HG03469 (cell line): ENCODE measurements at regions not wholly inside any gene's neighbourhood (a gene's known extent, or its start where the extent isn't known, plus 50 kb on each side); places are given as distances from the start of the nearest gene placed in this dataset.
A peak's percentile ranks its signal among the peaks of the same experiment; 100 is the strongest.
"Not testable (repeated sequence)": the region's sequence is repeated elsewhere in the genome, so short reads cannot be mapped to it uniquely, and the experiment has no call there.

Experiments used
- ATAC-seq: cut with Tn5 transposase; IDR thresholded peaks from one replicate; pipeline ENCODE4 v1.9.1; 2021; ENCODE audit warnings: mild to moderate bottlenecking, moderate library complexity, moderate number of reproducible peaks; ENCODE audit not compliant: unreplicated experiment

DNA sequence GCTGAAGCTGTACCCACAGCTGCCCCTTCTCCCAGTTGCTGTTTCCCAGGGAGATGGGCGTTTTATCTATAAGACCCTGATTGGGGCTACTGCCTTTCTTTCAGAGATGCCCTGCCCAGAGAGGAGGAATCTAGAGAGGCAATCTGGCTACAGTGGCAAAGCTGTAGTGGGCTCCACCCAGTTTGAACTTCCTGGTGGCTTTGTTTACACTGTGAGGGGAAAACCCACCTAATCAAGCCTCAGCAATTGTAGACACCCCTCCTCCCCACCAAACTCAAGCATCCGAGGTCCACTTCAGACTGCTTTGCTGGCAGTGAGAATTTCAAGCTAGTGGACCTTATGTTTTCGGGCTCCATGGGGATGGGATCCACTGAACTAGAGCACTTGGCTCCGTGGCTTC lies 240.4 kb upstream of the AFF2 start:
- no peak for ATAC-seq

DNA sequence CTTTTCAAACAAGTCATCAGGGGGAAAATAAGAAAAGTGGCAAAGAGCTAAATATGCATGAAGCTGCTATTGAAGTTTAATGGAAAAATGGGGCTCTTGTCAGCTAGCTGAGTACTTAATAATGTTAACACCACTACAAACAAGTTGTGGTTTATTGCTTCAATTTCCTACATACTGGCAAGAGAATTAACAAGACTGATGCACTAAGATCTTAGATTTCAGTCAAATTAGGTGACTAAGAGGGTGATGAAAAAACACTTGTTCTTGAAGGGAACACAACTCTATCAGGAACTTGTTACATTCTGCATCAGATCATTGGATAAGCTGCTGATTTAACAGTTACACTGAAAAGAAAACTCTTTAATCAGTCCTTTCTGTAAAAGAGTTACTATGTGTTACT lies 234.6 kb upstream of the AFF2 start:
- ATAC-seq: no peak

DNA sequence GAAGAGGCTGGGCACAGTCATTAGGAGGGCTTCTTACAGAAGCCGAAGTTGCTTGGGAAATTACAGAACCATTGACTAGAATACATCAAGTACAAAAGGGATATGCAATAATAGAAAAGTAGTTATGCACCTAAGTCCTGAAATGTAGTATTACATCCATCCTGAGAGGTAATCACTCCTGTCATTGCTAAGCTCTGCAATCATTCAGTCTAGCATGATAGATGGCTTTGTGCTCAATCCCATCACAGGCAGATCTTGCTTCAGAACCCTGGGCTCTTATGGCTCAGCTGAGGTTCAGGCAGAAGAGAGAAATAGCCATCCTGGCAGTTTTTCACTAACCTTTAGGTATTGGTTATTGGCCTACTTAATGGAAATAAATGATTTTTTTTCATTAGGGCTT lies 231.7 kb upstream of the AFF2 start:
- no peak for ATAC-seq

GRCh38 chrX:148269513-148269912 lies 230.9 kb upstream of the AFF2 start:
- ATAC-seq: no peak

DNA sequence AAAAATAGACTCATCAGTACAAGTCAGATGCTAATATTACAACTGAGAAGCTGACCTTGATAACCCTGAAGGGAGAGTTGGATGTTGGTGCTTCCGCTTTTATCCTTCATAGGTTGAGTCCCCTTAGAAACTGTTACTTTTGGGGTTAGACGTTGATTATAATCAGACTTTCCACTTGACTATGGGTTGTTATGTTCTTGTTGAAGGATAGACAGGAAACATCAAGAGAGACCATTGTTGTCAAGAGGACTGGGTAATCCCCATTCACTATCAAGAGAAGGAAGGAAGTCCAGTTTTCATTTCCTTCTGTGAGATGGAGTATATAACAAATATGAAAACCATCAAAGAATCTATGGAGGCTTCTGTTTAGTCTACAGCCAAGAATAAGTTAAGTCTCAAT lies 229.9 kb upstream of the AFF2 start:
- no peak for ATAC-seq

DNA sequence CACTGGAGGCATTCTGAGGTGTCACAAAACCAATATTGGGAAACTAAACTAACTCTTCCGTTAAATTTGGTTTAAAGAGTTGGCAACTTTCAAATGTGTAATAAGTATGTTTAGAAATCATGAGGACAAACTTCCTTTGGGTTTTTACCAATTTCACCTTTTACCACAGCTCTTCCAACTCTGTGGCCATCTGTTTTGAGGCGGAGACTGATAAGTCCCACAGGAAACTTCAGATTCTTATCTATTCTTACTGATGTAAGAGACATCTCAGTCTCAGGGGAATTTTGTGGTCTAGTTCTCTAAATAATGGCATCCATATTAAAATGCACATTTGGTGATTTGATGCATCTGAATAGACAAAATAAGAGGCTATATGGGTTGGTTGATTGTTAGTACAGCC lies 229.2 kb upstream of the AFF2 start:
- ATAC-seq: no peak

DNA sequence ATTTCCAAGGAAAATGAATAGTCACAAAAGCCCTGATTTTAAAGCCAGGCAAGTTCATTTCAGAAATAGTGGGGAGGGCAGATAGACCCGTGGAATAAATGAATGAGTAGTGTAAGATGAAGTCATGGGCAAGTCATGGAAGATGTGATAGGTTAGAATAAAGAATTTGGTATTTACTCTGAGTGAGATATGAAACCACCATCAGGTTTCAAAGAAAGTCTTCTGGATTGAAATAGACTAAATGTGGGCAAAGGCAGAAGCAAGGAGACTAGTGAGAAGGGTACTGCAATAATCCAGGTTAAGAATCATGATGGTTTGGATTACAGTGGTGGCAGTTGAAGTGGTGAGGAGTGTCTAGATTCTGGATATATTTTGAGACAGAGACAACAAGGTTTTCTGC lies 218.5 kb upstream of the AFF2 start:
- no peak for ATAC-seq

DNA sequence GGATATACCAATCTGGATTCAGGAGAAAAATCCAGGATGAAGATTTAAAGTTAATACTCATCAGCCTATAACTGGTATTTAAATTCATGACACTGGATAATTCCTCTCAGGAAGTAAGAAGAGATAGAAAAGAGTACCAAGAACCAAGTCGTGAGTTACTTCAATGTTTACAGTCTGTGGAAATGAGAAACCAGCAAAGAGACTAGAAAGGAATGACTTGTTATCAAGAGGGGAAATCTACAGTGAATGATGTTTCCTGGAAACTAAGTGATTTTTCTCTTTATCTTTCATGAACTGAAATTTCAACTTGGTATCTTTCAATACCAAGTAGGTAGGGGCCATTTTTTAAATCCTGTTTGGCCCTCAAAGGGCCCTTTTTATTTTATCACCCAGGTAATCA lies 217.9 kb upstream of the AFF2 start:
- no peak for ATAC-seq

- no peak for ATAC-seq
Observed at GRCh38 chrX:148284056-148284455, 216.4 kb upstream of the AFF2 start.

DNA sequence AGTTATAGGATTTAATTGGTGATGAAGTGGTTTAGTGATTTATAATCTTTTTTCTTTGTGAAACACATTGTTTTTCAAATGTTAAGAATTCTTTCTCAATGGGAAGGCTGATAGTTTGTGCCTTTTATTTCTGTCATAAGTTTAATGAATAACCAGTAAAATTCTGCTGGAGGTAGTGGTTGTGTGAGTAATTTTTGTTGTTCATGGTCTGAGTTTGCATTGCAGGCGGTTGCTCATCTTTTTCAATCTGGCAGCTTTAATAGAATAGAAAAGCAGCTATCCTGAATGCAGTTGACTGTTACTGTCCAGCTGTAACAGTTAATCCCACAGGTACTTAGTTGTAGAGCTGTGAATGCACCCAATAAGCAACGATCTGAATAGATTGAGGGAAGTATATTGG lies 215.6 kb upstream of the AFF2 start:
- ATAC-seq: no peak

- no peak for ATAC-seq
Observed at GRCh38 chrX:148288451-148288850, 212.0 kb upstream of the AFF2 start.

DNA sequence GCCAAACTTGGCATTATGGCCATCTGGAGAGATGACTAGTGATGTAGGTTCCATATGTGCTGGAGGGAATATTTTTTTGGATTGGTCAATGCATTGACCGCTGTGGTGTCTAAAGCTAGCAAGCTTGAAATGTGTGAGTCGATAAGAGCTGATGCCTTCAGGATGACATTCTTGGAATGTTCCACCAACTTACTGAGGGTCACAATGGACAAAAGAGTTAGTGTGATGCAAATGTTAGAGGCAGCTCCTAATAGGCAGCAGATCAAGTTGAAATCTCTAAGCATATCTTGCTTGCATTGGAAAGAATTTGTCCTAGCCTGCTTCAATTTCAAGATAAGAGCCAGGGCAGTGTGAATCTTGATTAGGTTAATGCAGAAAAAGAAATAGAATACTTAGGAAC lies 210.4 kb upstream of the AFF2 start:
- ATAC-seq: no peak

- no peak for ATAC-seq
Observed at GRCh38 chrX:148290931-148291330, 209.5 kb upstream of the AFF2 start.

- no peak for ATAC-seq
Observed at GRCh38 chrX:148298737-148299136, 201.7 kb upstream of the AFF2 start.

DNA sequence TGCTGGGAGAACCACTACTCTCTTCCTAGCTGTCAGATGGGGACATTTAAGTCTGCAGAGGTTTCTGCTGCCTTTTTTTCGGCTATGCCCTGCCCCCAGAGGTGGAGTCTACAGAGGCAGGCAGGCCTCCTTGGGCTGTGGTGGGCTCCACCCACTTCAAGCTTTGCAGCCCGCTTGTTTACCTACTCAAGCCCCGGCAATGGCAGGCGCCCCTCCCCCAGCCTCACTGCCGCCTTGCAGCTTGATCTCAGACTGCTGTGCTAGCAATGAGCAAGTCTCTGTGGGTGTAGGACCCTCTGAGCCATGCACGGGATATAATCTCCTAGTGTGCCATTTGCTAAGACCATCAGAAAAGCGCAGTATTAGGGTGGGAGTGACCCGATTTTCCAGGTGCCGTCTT lies 195.2 kb upstream of the AFF2 start:
- ATAC-seq: not testable (repeated sequence)

DNA sequence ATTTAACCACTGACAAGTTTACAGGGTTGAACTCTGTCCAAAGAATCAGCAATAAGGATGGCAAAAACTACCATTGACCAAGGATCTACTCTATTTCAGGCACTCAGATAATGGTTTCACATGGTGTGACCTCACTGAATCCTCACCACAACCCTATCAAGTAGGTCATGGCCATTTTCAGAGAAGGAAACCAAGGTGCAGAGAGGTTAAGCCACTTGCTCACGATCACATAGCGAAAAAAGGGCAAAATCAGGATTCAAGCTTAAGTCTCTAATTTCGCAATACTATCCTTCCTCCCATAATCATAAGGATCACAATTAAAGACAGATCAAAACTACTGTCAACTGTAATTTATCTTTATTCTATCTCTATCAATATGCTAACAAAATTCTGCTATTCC lies 191.0 kb upstream of the AFF2 start:
- ATAC-seq: no peak

- peak; percentile 79 for ATAC-seq
Observed at GRCh38 chrX:148310426-148311165, 189.8 kb upstream of the AFF2 start.

DNA sequence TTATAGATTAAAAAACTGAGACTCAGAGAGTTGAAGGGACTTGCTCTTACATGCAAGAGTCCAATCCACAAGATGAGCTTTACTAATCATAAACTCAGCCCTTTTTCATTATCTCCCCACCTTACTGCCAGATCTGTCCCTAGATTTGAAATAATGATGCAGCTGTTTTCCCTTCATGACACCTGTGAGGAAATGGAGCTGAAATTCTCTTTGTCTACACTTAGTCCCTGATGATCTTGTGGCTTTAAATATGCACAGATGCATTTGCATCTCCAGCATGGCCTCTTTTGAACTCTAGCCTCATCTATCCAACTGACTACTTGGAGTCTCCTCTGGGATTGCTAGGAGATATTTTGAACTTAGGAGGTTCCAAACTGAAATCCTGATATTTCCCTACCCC lies 188.9 kb upstream of the AFF2 start:
- ATAC-seq: no peak

DNA sequence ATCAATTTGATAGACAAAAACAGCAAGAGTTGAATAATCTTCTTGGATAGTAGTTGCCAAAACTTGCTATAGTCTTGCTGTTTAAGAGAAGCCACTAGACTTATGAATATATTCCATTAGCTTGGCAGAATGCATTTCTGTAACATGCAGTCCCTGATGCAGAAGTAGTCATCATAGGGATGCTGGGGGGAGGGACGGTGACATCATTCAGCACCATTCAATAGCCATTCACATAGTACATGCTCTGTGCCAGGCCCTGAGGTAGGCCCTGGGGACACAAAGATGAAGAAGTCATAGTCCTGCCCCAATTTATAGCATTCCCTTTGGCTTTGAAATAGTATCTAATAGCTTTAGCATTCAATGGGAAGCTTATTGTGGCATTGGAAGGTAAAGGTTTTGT lies 185.5 kb upstream of the AFF2 start:
- ATAC-seq: no peak

GRCh38 chrX:148316446-148316845 lies 184.0 kb upstream of the AFF2 start:
- no peak for ATAC-seq

GRCh38 chrX:148322906-148323305 lies 177.5 kb upstream of the AFF2 start:
- no peak for ATAC-seq

DNA sequence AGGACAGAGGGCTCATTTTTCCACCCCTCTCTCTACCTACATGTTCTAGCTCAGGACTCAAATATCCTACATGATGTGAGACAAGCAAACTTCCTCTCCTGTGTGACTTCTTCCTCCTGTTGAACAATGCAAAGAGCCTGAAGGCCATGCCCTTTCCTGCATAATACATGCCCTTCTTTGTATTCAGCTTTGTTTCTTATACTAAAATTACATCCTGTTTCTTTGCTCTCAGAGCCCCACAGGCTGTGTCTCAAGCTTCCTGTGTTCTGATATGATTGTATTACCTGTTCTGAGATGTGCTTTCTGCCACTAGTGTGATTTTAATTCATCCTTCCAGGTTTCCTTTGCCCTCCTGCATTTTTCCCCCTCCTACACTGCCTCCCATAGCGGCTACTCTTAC lies 166.4 kb upstream of the AFF2 start:
- no peak for ATAC-seq

- no peak for ATAC-seq
Observed at GRCh38 chrX:148337873-148338272, 162.5 kb upstream of the AFF2 start.
